A549 (cell line): ENCODE measurements at regions not wholly inside any gene's neighbourhood (a gene's known extent, or its start where the extent isn't known, plus 50 kb on each side); places are given as distances from the start of the nearest gene placed in this dataset.

Source experiments
- CTCF ChIP-seq: fragments of >200 bp; sonication (Bioruptor Twin); formaldehyde crosslinking; IDR thresholded peaks from 3 replicates; pipeline ENCODE4 v1.5.1; 2016
- POLR2A ChIP-seq: IDR thresholded peaks from 2 replicates; pipeline ENCODE4 v1.6.1; 2012; ENCODE audit warnings: mild to moderate bottlenecking, low read length
- RCOR1 ChIP-seq: fragments of 150-350 bp; IDR thresholded peaks from 2 replicates; pipeline ENCODE4 v1.6.1; 2014; ENCODE audit warnings: antibody characterized with exemption, low read length, low read depth

GRCh38 chr5:6252581-6252980 lies 125.8 kb downstream of the MED10 start:
- TF ChIP-seq CTCF (no peak), POLR2A (no peak), RCOR1 (no peak)
